ENCODE measurements at regions not wholly inside any gene's neighbourhood (a gene's known extent, or its start where the extent isn't known, plus 50 kb on each side); places are given as distances from the start of the nearest gene placed in this dataset.

- no peak for DNase-seq (ENCODE audit: low read depth, low spot score)
- no peaks in the 10 kb centered on the region for H3K36me3 ChIP-seq (ENCODE audit: control insufficient read depth in 2 of 2, extremely low read depth in 1 of 2, insufficient read depth in 2 of 2, low read length in 2 of 2)
- FAIRE-seq, result no peak
- no peaks in the 10 kb centered on the region for H3K9me1 ChIP-seq (ENCODE audit: control insufficient read depth, extremely low read depth, insufficient read depth, low read length)
- dilution Hi-C loops (cut with MboI; ENCODE audit: extremely low pct_ligation_motif_present, low sequenced_read_pairs), result no loop called here
- H3K4me1 ChIP-seq (ENCODE audit: control insufficient read depth, extremely low read depth, insufficient read depth, low read length), result peaks cover 61% of the 10 kb centered on the region
- H2AFZ ChIP-seq (ENCODE audit: control insufficient read depth, low read length), result peak overlapping the region; percentile 0
- no peaks in the 10 kb centered on the region for H3K27me3 ChIP-seq (ENCODE audit: control insufficient read depth, extremely low read depth, insufficient read depth, low read length)
- no peaks in the 10 kb centered on the region for H3K9me3 ChIP-seq (ENCODE audit: control insufficient read depth, low read depth, low read length)
- H3K79me2 ChIP-seq (ENCODE audit: control insufficient read depth, insufficient read depth, low read length), result no peaks in the 10 kb centered on the region
- no peak overlapping the region for H3K9ac ChIP-seq (ENCODE audit: control insufficient read depth, extremely low read depth, insufficient read depth, low read length)
- H3K27ac ChIP-seq (ENCODE audit: control insufficient read depth, insufficient read depth, low read length), result peak overlapping the region; percentile 68
- TF ChIP-seq EZH2 (IDR thresholded peaks at IDR 0.05; ENCODE audit: low read length) (no peak), CTCF (optimal IDR thresholded peaks at IDR 0.05 in 1 of 3, IDR thresholded peaks at IDR 0.05 in 1 of 3, conservative IDR thresholded peaks at IDR 0.05 in 1 of 3; ENCODE audit: extremely low read depth in 1 of 3, insufficient read depth in 2 of 3, low read length in 3 of 3) (no peak)
- H3K4me2 ChIP-seq (ENCODE audit: control insufficient read depth, extremely low read depth, insufficient read depth, low read depth, low read length), result no peak overlapping the region
- H4K20me1 ChIP-seq (ENCODE audit: control insufficient read depth, extremely low read depth, insufficient read depth, low read length), result no peaks in the 10 kb centered on the region
- no peak overlapping the region for H3K4me3 ChIP-seq (ENCODE audit: control insufficient read depth in 2 of 3, extremely low read depth in 1 of 3, insufficient read depth in 2 of 3, low read depth in 1 of 3, low read length in 3 of 3)
These were observed 212.9 kb upstream of the FAR2 start for GRCh38 chr12:28936221-28936620.

GRCh38 chr12:28936711-28937110, 212.4 kb upstream of the FAR2 start:
- TF ChIP-seq EZH2 (IDR thresholded peaks at IDR 0.05; ENCODE audit: low read length), result no peak
- no peak for TF ChIP-seq CTCF (optimal IDR thresholded peaks at IDR 0.05 in 1 of 3, IDR thresholded peaks at IDR 0.05 in 1 of 3, conservative IDR thresholded peaks at IDR 0.05 in 1 of 3; ENCODE audit: extremely low read depth in 1 of 3, insufficient read depth in 2 of 3, low read length in 3 of 3)
- DNase-seq (ENCODE audit: low read depth, low spot score), result no peak

More at GRCh38 chr12:28936711-28937110, 212.4 kb upstream of the FAR2 start:
- no peak overlapping the region for H3K4me2 ChIP-seq (ENCODE audit: control insufficient read depth, extremely low read depth, insufficient read depth, low read depth, low read length)
- H3K4me3 ChIP-seq (ENCODE audit: control insufficient read depth in 2 of 3, extremely low read depth in 1 of 3, insufficient read depth in 2 of 3, low read depth in 1 of 3, low read length in 3 of 3), result no peak overlapping the region
- peak overlapping the region; percentile 68 for H3K27ac ChIP-seq (ENCODE audit: control insufficient read depth, insufficient read depth, low read length)
- peak overlapping the region; percentile 8 for H2AFZ ChIP-seq (ENCODE audit: control insufficient read depth, low read length)
- peaks cover 66% of the 10 kb centered on the region for H3K4me1 ChIP-seq (ENCODE audit: control insufficient read depth, extremely low read depth, insufficient read depth, low read length)
- H3K9ac ChIP-seq (ENCODE audit: control insufficient read depth, extremely low read depth, insufficient read depth, low read length), result no peak overlapping the region
- FAIRE-seq, result peak; percentile 79
- dilution Hi-C loops (cut with MboI; ENCODE audit: extremely low pct_ligation_motif_present, low sequenced_read_pairs), result no loop called here
- no peaks in the 10 kb centered on the region for H3K79me2 ChIP-seq (ENCODE audit: control insufficient read depth, insufficient read depth, low read length)
- no peaks in the 10 kb centered on the region for H4K20me1 ChIP-seq (ENCODE audit: control insufficient read depth, extremely low read depth, insufficient read depth, low read length)
- H3K36me3 ChIP-seq (ENCODE audit: control insufficient read depth in 2 of 2, extremely low read depth in 1 of 2, insufficient read depth in 2 of 2, low read length in 2 of 2), result no peaks in the 10 kb centered on the region
- H3K27me3 ChIP-seq (ENCODE audit: control insufficient read depth, extremely low read depth, insufficient read depth, low read length), result no peaks in the 10 kb centered on the region
- H3K9me3 ChIP-seq (ENCODE audit: control insufficient read depth, low read depth, low read length), result no peaks in the 10 kb centered on the region
- H3K9me1 ChIP-seq (ENCODE audit: control insufficient read depth, extremely low read depth, insufficient read depth, low read length), result no peaks in the 10 kb centered on the region

Measured in keratinocyte (primary cell).